Transverse colon (tissue), 4 donors: ENCODE measurements at regions not wholly inside any gene's neighbourhood (a gene's known extent, or its start where the extent isn't known, plus 50 kb on each side); places are given as distances from the start of the nearest gene placed in this dataset.

Source experiments
- CTCF ChIP-seq, 5 experiments: fragments of 200-600 bp in 3 of 5; fragments of 450-650 bp in 2 of 5; sonication (generic) in 3 of 5; IDR thresholded peaks; 1 replicate in 2 of 5; 2 replicates in 3 of 5; pipeline ENCODE4 v1.5.1; 2016 to 2017; ENCODE audit warnings: antibody characterized with exemption in 5 of 5, inconsistent platforms in 3 of 5, mild to moderate bottlenecking in 2 of 5, moderate library complexity in 1 of 5
- POLR2A ChIP-seq: fragments of 450-650 bp; IDR thresholded peaks from one replicate; pipeline ENCODE4 v1.6.1; 2016; ENCODE audit warnings: antibody characterized with exemption, mild to moderate bottlenecking, moderate library complexity
- POLR2AphosphoS5 ChIP-seq, 3 donors: sonication (generic); formaldehyde crosslinking; IDR thresholded peaks; one replicate each; pipeline ENCODE4 v1.6.1; 2016; ENCODE audit warnings: antibody characterized with exemption in 3 of 3

GRCh38 chr1:59137968-59138367 is 158.9 kb upstream of the FGGY start:
- TF ChIP-seq CTCF (IDR thresholded peaks at IDR 0.05) (no peak), POLR2A (no peak), POLR2AphosphoS5 (IDR thresholded peaks at IDR 0.05) (no peak)
